GM12865 (cell line): ENCODE measurements at regions not wholly inside any gene's neighbourhood (a gene's known extent, or its start where the extent isn't known, plus 50 kb on each side); places are given as distances from the start of the nearest gene placed in this dataset.

Experiments used
- DNase-seq: peaks from one replicate; pipeline ENCODE4 v3.0.0; 2010; ENCODE audit warnings: low read depth
- H3K4me3 ChIP-seq: 2 replicates; pipeline ENCODE4 v1.5.1; 2011; ENCODE audit warnings: mild to moderate bottlenecking, low read depth, low read length, control low read depth
- CTCF ChIP-seq: IDR thresholded peaks from 2 replicates; pipeline ENCODE4 v1.5.1; 2011; ENCODE audit warnings: low read length, control low read depth, low read depth, inconsistent platforms; ENCODE audit not compliant: insufficient read depth; ENCODE audit errors: missing control alignments

- DNase-seq = no peak
- no peak overlapping the region for H3K4me3 ChIP-seq
- no peak for TF ChIP-seq CTCF
Measured at GRCh38 chr2:221304916-221305315, 267.2 kb downstream of the EPHA4 start.

GRCh38 chr2:221308507-221309066 is 263.5 kb downstream of the EPHA4 start:
- H3K4me3 ChIP-seq = no peak overlapping the region
- no peak for TF ChIP-seq CTCF
- no peak for DNase-seq

- TF ChIP-seq CTCF = no peak
- H3K4me3 ChIP-seq = no peak overlapping the region
- DNase-seq = no peak
Measured at GRCh38 chr2:221309892-221310583, 262.1 kb downstream of the EPHA4 start.

- no peak for TF ChIP-seq CTCF
- DNase-seq = no peak
- no peak overlapping the region for H3K4me3 ChIP-seq
Measured at GRCh38 chr2:221310730-221311129, 261.4 kb downstream of the EPHA4 start.

GRCh38 chr2:221312634-221313033 is 259.5 kb downstream of the EPHA4 start:
- H3K4me3 ChIP-seq = no peak overlapping the region
- no peak for TF ChIP-seq CTCF
- DNase-seq = no peak

GRCh38 chr2:221314786-221315185 is 257.3 kb downstream of the EPHA4 start:
- no peak for TF ChIP-seq CTCF
- no peak for DNase-seq
- H3K4me3 ChIP-seq = no peak overlapping the region
